Heart left ventricle (tissue), 13 donors: ENCODE measurements at regions not wholly inside any gene's neighbourhood (a gene's known extent, or its start where the extent isn't known, plus 50 kb on each side); places are given as distances from the start of the nearest gene placed in this dataset.

Source experiments
- CTCF ChIP-seq, 12 donors: fragments of 200-600 bp; sonication (generic) in 4 of 12; IDR thresholded peaks; one replicate each; pipeline versions ENCODE4 v1.5.0 to v1.8.0; 2018 to 2022; ENCODE audit warnings: antibody characterized with exemption in 12 of 12, mild to moderate bottlenecking in 5 of 12
- POLR2A ChIP-seq, 2 donors: fragments of 450-650 bp; IDR thresholded peaks; one replicate each; pipeline ENCODE4 v1.6.1; 2017; ENCODE audit warnings: antibody characterized with exemption in 2 of 2, mild to moderate bottlenecking in 2 of 2, moderate library complexity in 2 of 2
- donor health status: ischemic (EF 13 %, LVEDD 7.1; RV severe dilation, severe dysfunction).
- donor health status: DM: no; HTN: yes; CAD: no.
- donor health status: DM: no; HTN: no; CAD: no.
- donor health status: ischemic (EF 25% LVEDD 6.9; RV normal size, moderate dysfunction).
- donor health status: ischemic (EF 25% LVEDD 5.7; RV mildly dilated, moderate dysfunction).
- donor health status: ischemic (EF 35%, LVEDD 5.7; RV mildly dilated, moderate dysfunction).
- donor health status: nonischemic (EF 11% LVEDD 7.7; RV severe dilation, severe dysfunction).
- donor health status: DM: yes; HTN: yes; CAD: no.
- donor health status: PGD.
- donor health status: ischemic (EF 29% LVEDD 5.4; RV normal size, mild dysfunction).
- donor health status: nonischemic (EF 23%, LVEDD 6.1; RV moderate dilation, normal function).

GRCh38 chr1:187300081-187300480, 471.3 kb downstream of the PLA2G4A start:
- TF ChIP-seq CTCF (IDR thresholded peaks at IDR 0.05) (no peak), POLR2A (IDR thresholded peaks at IDR 0.05) (no peak)
